ENCODE measurements at regions not wholly inside any gene's neighbourhood (a gene's known extent, or its start where the extent isn't known, plus 50 kb on each side); places are given as distances from the start of the nearest gene placed in this dataset.

GRCh38 chr17:71145486-71145885 lies 975.3 kb upstream of the SOX9 start:
- no peak for TF ChIP-seq CTCF (IDR thresholded peaks at IDR 0.05)
- Histone ChIP-seq H3K4me3 (no peak overlapping the region), H3K27me3 (no peaks in the 10 kb centered on the region), H3K9me3 (no peaks in the 10 kb centered on the region), H3K4me1 (no peaks in the 10 kb centered on the region), H3K36me3 (no peaks in the 10 kb centered on the region), H3K27ac (no peak overlapping the region)
- 85 to 88% methylated on average over 3 of the region's 3 CpGs for WGBS, 2 donors
- intact Hi-C loops (cut with DNase I) = no loop called here
- no peak for ATAC-seq
- DNase-seq = no peak

GRCh38 chr17:71147906-71148305 lies 972.9 kb upstream of the SOX9 start:
- H3K36me3 ChIP-seq = no peaks in the 10 kb centered on the region
- 78 to 80% methylated on average over 10 of the region's 10 CpGs for WGBS, 2 donors
- H3K27ac ChIP-seq = no peak overlapping the region
- intact Hi-C loops (cut with DNase I) = no loop called here
- H3K4me3 ChIP-seq = no peak overlapping the region
- no peak for TF ChIP-seq CTCF (IDR thresholded peaks at IDR 0.05)
- DNase-seq (no peak), ATAC-seq (no peak)
- no peaks in the 10 kb centered on the region for H3K27me3 ChIP-seq
- H3K9me3 ChIP-seq = no peaks in the 10 kb centered on the region
- no peaks in the 10 kb centered on the region for H3K4me1 ChIP-seq

GRCh38 chr17:71149607-71150006 lies 971.2 kb upstream of the SOX9 start:
- ATAC-seq = no peak
- no peak overlapping the region for H3K27ac ChIP-seq
- H3K27me3 ChIP-seq = no peaks in the 10 kb centered on the region
- intact Hi-C loops (cut with DNase I) = no loop called here
- no peak for TF ChIP-seq CTCF (IDR thresholded peaks at IDR 0.05)
- WGBS, 2 donors = 80 to 82% methylated on average over 3 of the region's 3 CpGs
- H3K9me3 ChIP-seq = no peaks in the 10 kb centered on the region
- no peaks in the 10 kb centered on the region for H3K36me3 ChIP-seq
- H3K4me3 ChIP-seq = no peak overlapping the region
- DNase-seq = no peak
- no peaks in the 10 kb centered on the region for H3K4me1 ChIP-seq

GRCh38 chr17:71157297-71157696 lies 963.5 kb upstream of the SOX9 start:
- Histone ChIP-seq H3K36me3 (no peaks in the 10 kb centered on the region), H3K9me3 (no peaks in the 10 kb centered on the region), H3K4me3 (no peak overlapping the region), H3K27me3 (no peaks in the 10 kb centered on the region), H3K4me1 (no peaks in the 10 kb centered on the region), H3K27ac (no peak overlapping the region)
- intact Hi-C loops (cut with DNase I) = no loop called here
- DNase-seq (no peak), ATAC-seq (no peak)
- no peak for TF ChIP-seq CTCF (IDR thresholded peaks at IDR 0.05)
- WGBS, 2 donors = 68 to 78% methylated on average over 2 of the region's 2 CpGs

GRCh38 chr17:71158437-71158836 lies 962.4 kb upstream of the SOX9 start:
- Histone ChIP-seq H3K4me1 (no peaks in the 10 kb centered on the region), H3K27me3 (no peaks in the 10 kb centered on the region), H3K36me3 (no peaks in the 10 kb centered on the region), H3K27ac (no peak overlapping the region), H3K9me3 (no peaks in the 10 kb centered on the region), H3K4me3 (no peak overlapping the region)
- intact Hi-C loops (cut with DNase I) = no loop called here
- no peak for TF ChIP-seq CTCF (IDR thresholded peaks at IDR 0.05)
- ATAC-seq (no peak), DNase-seq (no peak)
- 87 to 88% methylated on average over 4 of the region's 4 CpGs for WGBS, 2 donors
